HepG2 (cell line): ENCODE measurements at regions not wholly inside any gene's neighbourhood (a gene's known extent, or its start where the extent isn't known, plus 50 kb on each side); places are given as distances from the start of the nearest gene placed in this dataset.

Experiments used
- ASH2L ChIP-seq: fragments of 300-600, 200-600 bp; sonication (generic); IDR thresholded peaks from 2 replicates; pipeline ENCODE4 v1.7.0; 2017; ENCODE audit warnings: low read depth, mild to moderate bottlenecking, moderate library complexity, mixed read lengths, low read length; ENCODE audit not compliant: insufficient read length
- IKZF4 ChIP-seq: sonication (generic); formaldehyde crosslinking; IDR thresholded peaks from 2 replicates; pipeline ENCODE4 v1.5.1; 2020; ENCODE audit warnings: borderline replicate concordance, mild to moderate bottlenecking, low read depth, missing genetic modification reagents; ENCODE audit errors: not compliant biosample characterization
- MYNN ChIP-seq: sonication (generic); formaldehyde crosslinking; IDR thresholded peaks from 2 replicates; pipeline ENCODE4 v1.4.0; 2020; ENCODE audit warnings: mild to moderate bottlenecking, low read depth, missing genetic modification reagents
- STAG1 ChIP-seq: sonication (generic); formaldehyde crosslinking; IDR thresholded peaks from 2 replicates; pipeline ENCODE4 v1.4.0; 2020; ENCODE audit warnings: missing genetic modification reagents
- TF ChIP-seq, protein P1 (sequence below): sonication (generic); formaldehyde crosslinking; IDR thresholded peaks from 2 replicates; pipeline ENCODE4 v1.5.0; 2020; ENCODE audit warnings: mild to moderate bottlenecking, missing genetic modification reagents, moderate library complexity
- TF ChIP-seq, protein P2 (sequence below): sonication (generic); IDR thresholded peaks from 2 replicates; pipeline ENCODE4 v1.6.1; 2016; ENCODE audit warnings: low read depth, borderline replicate concordance

DNA sequence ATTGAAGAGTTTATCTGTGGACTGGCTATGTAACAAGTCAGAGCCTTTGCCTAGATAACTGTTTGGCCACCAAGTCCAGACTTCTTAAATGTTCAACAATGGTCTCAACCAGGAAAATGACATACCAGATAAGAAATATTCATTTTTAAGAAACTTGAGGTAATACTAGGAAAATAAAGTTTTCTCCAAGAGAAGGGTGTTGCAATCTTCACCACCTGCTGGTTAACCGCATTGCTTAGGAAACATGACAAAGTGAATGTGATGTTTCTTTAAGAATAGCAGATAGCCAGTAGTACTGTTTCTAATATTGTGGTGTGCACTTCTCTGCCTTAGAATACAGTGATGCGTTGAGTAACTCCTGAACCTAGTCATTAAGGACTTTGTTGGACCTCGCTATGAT lies 321.5 kb upstream of the CADM2 start:
- TF ChIP-seq, protein P1, sequence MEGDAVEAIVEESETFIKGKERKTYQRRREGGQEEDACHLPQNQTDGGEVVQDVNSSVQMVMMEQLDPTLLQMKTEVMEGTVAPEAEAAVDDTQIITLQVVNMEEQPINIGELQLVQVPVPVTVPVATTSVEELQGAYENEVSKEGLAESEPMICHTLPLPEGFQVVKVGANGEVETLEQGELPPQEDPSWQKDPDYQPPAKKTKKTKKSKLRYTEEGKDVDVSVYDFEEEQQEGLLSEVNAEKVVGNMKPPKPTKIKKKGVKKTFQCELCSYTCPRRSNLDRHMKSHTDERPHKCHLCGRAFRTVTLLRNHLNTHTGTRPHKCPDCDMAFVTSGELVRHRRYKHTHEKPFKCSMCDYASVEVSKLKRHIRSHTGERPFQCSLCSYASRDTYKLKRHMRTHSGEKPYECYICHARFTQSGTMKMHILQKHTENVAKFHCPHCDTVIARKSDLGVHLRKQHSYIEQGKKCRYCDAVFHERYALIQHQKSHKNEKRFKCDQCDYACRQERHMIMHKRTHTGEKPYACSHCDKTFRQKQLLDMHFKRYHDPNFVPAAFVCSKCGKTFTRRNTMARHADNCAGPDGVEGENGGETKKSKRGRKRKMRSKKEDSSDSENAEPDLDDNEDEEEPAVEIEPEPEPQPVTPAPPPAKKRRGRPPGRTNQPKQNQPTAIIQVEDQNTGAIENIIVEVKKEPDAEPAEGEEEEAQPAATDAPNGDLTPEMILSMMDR (CRISPR knock-in tag): no peak
- no peak for TF ChIP-seq ASH2L
- TF ChIP-seq MYNN (CRISPR knock-in tag): no peak
- TF ChIP-seq IKZF4: no peak
- TF ChIP-seq, protein P2, sequence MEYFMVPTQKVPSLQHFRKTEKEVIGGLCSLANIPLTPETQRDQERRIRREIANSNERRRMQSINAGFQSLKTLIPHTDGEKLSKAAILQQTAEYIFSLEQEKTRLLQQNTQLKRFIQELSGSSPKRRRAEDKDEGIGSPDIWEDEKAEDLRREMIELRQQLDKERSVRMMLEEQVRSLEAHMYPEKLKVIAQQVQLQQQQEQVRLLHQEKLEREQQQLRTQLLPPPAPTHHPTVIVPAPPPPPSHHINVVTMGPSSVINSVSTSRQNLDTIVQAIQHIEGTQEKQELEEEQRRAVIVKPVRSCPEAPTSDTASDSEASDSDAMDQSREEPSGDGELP: no peak
- no peak for TF ChIP-seq STAG1 (CRISPR knock-in tag)
